Testis (tissue), 2 donors: ENCODE measurements at regions not wholly inside any gene's neighbourhood (a gene's known extent, or its start where the extent isn't known, plus 50 kb on each side); places are given as distances from the start of the nearest gene placed in this dataset.

Experiments
- CTCF ChIP-seq, 3 experiments: fragments of 450-650 bp in 2 of 3; fragments of 200-600 bp in 1 of 3; sonication (generic) in 1 of 3; IDR thresholded peaks; one replicate each; pipeline ENCODE4 v1.5.1; 2016 to 2019; ENCODE audit warnings: antibody characterized with exemption in 3 of 3, mild to moderate bottlenecking in 2 of 3, moderate library complexity in 1 of 3
- POLR2A ChIP-seq: fragments of 450-650 bp; IDR thresholded peaks from one replicate; pipeline ENCODE4 v1.6.1; 2017; ENCODE audit warnings: antibody characterized with exemption, mild to moderate bottlenecking, moderate library complexity

- no peak for TF ChIP-seq CTCF (IDR thresholded peaks at IDR 0.05)
- TF ChIP-seq POLR2A = no peak
Measured at GRCh38 chr11:36803084-36803483, 205.0 kb upstream of the RAG2 start.
